ENCODE measurements at regions not wholly inside any gene's neighbourhood (a gene's known extent, or its start where the extent isn't known, plus 50 kb on each side); places are given as distances from the start of the nearest gene placed in this dataset.

DNA sequence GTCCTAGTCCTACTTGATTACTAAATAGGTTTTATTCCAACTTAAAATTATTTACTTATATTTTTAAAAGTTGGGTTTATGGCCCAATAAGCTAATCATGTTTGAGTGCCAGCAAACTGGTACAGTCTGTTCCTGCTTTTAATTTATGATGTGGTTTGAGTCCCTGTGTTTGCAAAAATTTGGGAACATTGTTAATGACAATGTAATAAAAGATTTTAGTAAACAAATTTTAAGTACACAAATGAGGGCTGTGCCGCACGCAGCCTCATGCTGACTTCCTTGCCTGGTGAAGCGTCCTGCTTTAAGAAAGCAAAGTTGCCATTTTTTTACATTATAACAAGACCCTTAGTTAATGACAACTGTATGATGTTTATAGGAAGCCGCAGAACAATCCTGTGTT, 96.8 kb upstream of the MAP1B start:
- no peak for DNase-seq

GRCh38 chr5:72012906-72013305, 94.4 kb upstream of the MAP1B start:
- no peak for DNase-seq

GRCh38 chr5:72013766-72014624, 93.3 kb upstream of the MAP1B start:
- no peak for DNase-seq

- no peak for DNase-seq
Observed at GRCh38 chr5:72015103-72015548, 92.1 kb upstream of the MAP1B start.

DNA sequence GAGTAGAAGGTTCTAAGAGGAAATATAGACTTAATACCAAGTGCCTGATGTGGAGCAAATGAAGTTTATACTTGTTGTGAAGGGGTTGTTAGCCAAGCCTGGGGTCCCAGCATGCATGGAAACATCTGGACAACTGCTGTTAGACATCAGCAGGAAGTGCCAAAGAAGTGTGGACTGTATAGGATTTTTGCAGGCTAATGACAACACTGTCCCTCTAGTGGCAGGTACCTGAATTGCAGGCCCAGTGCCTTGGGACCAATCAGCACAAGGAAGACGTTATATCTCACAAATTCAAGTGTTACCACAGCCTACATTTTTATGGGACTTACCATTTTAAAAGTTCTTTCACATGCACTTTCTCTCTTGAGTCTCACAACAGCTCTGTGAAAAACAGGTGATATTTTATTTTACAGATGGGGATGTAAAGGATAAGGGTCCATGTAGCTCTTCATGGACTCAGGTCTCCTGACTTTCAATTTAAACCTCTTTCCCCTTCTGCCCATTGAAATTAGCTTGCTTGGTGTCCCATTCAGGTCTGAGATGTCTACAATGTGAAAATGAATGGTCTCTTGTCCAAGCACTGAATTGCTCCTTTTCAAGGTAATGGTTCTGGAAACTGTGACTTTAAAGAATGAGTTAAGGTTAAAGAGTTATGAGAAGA, 89.0 kb upstream of the MAP1B start:
- peak; percentile 54 for DNase-seq

- no peak for DNase-seq
Observed at GRCh38 chr5:72020161-72020983, 86.9 kb upstream of the MAP1B start.

GRCh38 chr5:72021651-72022357, 85.5 kb upstream of the MAP1B start:
- DNase-seq, result no peak

DNA sequence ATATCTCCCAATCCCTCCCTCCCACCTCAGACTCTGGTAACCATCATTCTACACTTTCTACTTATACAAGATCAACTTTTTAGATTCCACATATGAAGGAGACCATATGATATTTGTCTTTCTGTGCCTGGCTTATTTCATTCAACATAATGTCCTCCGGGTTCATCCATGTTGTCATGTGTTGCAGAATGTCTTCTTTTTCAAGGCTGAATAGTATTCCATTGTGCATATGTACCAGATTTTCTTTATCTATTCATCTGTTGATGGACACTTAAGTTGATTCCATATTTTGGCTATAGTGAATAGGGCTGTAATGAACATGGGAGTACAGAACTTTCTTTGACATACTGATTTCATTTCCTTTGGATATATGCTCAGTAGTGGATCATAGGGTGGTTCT, 78.9 kb upstream of the MAP1B start:
- DNase-seq, result no peak

DNA sequence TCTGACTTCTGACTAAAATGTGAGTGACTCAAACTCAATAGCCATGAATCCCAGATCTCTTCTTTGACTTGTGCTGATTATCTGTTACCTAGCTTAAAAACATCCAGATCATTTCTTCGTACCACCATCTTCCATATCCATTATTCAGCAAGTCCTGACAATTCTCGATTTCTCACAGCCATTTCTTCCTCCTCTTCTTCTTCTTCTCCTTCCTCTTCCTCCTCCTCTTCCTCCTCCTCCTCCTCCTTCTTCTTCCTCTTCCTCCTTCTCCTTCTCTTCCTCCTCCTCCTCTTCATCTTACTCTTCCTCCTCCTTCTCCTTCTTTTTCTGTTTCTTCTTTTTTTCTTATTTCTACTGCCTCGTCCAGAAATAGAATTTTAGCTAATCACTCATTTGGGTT, 77.0 kb upstream of the MAP1B start:
- DNase-seq, result no peak

- DNase-seq, result no peak
Observed at GRCh38 chr5:72032788-72033187, 74.5 kb upstream of the MAP1B start.

GRCh38 chr5:72034770-72035169, 72.5 kb upstream of the MAP1B start:
- DNase-seq, result no peak

DNA sequence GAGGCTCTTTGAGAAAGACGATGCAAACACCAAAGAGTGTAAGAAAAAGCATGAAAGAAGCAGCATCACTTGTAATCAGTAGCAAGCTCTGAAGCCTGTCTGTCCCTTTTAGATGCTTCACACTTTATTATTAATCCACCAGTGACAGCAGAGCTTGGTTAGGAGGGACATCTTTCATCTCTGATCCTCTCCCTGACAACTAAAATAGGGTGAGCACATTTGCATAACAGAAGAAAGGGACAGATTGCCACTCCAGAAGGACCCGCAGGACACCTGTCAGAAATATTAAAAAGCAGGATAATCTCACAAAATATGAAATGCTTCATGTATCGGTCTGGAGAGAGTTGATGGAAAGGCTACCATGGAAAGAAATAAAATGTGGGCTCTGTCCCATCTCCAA, 71.4 kb upstream of the MAP1B start:
- no peak for DNase-seq

DNA sequence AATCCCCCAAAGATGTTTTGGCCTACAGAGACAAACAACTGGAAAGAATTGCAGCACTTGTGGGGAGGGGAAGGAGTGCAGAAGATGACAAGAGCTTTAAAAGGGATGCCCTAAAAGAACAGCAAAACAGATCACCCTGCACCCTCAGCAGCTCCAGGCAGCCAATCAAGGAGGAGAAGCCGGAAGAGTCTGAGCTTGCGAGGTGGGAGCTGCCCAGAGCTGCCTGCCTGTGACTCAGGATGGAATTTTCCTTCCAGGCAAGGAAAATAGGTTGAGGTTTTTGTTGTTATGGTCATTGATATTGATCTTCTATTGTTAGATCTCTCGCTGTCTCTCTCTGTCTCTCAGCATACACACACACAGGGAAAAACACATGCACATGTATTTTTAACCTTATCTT, 70.3 kb upstream of the MAP1B start:
- no peak for DNase-seq

- DNase-seq, result no peak
Observed at GRCh38 chr5:72040513-72040912, 66.8 kb upstream of the MAP1B start.

GRCh38 chr5:72041654-72042053, 65.6 kb upstream of the MAP1B start:
- DNase-seq, result no peak

- DNase-seq, result no peak
Observed at GRCh38 chr5:72042097-72042496, 65.2 kb upstream of the MAP1B start.

DNA sequence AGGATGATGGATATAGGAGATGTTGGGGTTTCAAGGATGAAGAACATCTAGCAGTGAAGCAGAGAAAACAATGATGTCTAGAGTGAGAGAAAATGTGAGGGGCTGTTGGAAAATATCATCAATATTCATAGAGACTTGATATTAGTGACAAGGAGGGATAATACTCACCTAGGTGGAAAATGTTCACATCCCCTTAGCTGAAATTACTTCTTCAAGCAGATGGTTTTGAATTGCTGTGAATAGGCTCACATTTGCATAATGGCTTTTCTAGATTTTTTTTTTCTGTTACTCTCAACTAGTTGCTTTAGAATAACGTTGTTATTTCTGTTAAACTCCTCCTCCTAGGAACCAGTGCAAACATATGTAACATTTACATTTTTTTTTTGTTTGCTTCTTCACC, 61.6 kb upstream of the MAP1B start:
- no peak for DNase-seq

DNA sequence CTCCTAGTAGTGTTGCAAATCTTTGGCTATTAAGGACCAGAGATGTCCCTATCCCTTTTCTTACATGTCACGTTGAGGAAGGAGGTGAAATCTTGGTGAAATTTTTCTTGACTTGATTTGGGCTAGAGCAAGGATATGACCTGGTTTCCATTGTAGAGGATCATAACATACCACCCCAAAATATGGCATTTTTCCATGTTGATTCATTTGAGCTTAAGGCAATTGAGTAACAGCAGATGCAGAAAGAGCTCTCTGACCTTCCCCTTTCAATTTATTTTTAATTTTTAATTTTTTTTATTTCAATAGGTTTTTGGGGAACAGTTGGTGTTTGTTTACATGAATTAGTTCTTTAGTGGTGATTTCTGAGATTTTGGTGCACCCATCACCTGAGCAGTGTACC, 61.2 kb upstream of the MAP1B start:
- no peak for DNase-seq

DNA sequence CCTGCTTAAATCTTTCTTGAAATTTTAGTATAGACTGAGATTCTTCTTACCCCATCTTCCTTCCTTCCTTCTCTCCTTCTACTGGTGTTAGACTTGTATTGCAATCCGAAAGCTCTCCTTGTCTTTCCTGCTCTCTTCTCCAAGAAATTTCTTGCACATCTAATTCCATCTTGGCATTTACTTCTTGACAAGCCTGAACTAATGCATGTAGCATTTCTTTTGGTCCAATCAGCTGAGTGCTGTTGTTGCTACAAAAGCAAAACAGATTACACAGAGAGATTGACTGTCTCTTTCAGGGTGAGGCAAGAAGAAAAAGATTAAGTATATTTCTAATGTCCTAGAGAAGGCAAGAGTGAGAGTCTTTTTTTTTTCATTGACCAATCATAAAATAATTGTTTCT, 51.6 kb upstream of the MAP1B start:
- no peak for DNase-seq

All from CD4-positive, alpha-beta T cell treated with Interleukin-6 for 4 hours (primary cell).